GM19468 (cell line): ENCODE measurements at regions not wholly inside any gene's neighbourhood (a gene's known extent, or its start where the extent isn't known, plus 50 kb on each side); places are given as distances from the start of the nearest gene placed in this dataset.
"Not testable (repeated sequence)": the region's sequence is repeated elsewhere in the genome, so short reads cannot be mapped to it uniquely, and the experiment has no call there.

Experiments
- ATAC-seq: cut with Tn5 transposase; IDR thresholded peaks from one replicate; pipeline ENCODE4 v1.9.1; 2021; ENCODE audit warnings: mild to moderate bottlenecking, moderate library complexity, moderate number of reproducible peaks; ENCODE audit not compliant: unreplicated experiment; ENCODE audit errors: extremely low read depth

GRCh38 chrX:11836284-11836683 is 78.2 kb downstream of the MSL3 start:
- ATAC-seq: no peak

- no peak for ATAC-seq
Observed at GRCh38 chrX:11837437-11837836, 79.4 kb downstream of the MSL3 start.

GRCh38 chrX:11864171-11864570 is 106.1 kb downstream of the MSL3 start:
- no peak for ATAC-seq

GRCh38 chrX:11867610-11868345 is 109.7 kb downstream of the MSL3 start:
- ATAC-seq: no peak

GRCh38 chrX:11870789-11871188 is 112.8 kb downstream of the MSL3 start:
- ATAC-seq: no peak

GRCh38 chrX:11881485-11882170 is 123.6 kb downstream of the MSL3 start:
- no peak for ATAC-seq

- ATAC-seq: no peak
Observed at GRCh38 chrX:11886745-11887144, 128.7 kb downstream of the MSL3 start.

GRCh38 chrX:11887175-11887574 is 129.1 kb downstream of the MSL3 start:
- ATAC-seq: no peak

- ATAC-seq: no peak
Observed at GRCh38 chrX:11888421-11888820, 130.4 kb downstream of the MSL3 start.

GRCh38 chrX:11889791-11890190 is 131.8 kb downstream of the MSL3 start:
- ATAC-seq: no peak

- no peak for ATAC-seq
Observed at GRCh38 chrX:11890836-11891514, 132.9 kb downstream of the MSL3 start.

- ATAC-seq: no peak
Observed at GRCh38 chrX:11893933-11894710, 136.1 kb downstream of the MSL3 start.

GRCh38 chrX:11899091-11899490 is 141.1 kb downstream of the MSL3 start:
- ATAC-seq: no peak

- not testable (repeated sequence) for ATAC-seq
Observed at GRCh38 chrX:11905933-11906332, 147.9 kb downstream of the MSL3 start.

- peak; percentile 58 for ATAC-seq
Observed at GRCh38 chrX:11908371-11908770, 150.3 kb downstream of the MSL3 start.

- no peak for ATAC-seq
Observed at GRCh38 chrX:11913001-11913400, 155.0 kb downstream of the MSL3 start.

GRCh38 chrX:11929476-11929875 is 171.4 kb downstream of the MSL3 start:
- ATAC-seq: no peak

- ATAC-seq: no peak
Observed at GRCh38 chrX:11932423-11932822, 174.4 kb downstream of the MSL3 start.

- ATAC-seq: no peak
Observed at GRCh38 chrX:11934089-11934488, 176.1 kb downstream of the MSL3 start.

GRCh38 chrX:11941571-11941970 is 183.5 kb downstream of the MSL3 start:
- no peak for ATAC-seq

- ATAC-seq: no peak
Observed at GRCh38 chrX:11944501-11944900, 186.5 kb downstream of the MSL3 start.
